GM19043 (cell line): ENCODE measurements at regions not wholly inside any gene's neighbourhood (a gene's known extent, or its start where the extent isn't known, plus 50 kb on each side); places are given as distances from the start of the nearest gene placed in this dataset.
"Not testable (repeated sequence)": the region's sequence is repeated elsewhere in the genome, so short reads cannot be mapped to it uniquely, and the experiment has no call there.

Experiments
- ATAC-seq: cut with Tn5 transposase; IDR thresholded peaks from one replicate; pipeline ENCODE4 v1.9.1; 2021; ENCODE audit warnings: low read depth; ENCODE audit not compliant: unreplicated experiment

- no peak for ATAC-seq
Measured at GRCh38 chr9:97772145-97772544, 75.0 kb upstream of the XPA start.

- no peak for ATAC-seq
Measured at GRCh38 chr9:97773091-97773490, 76.0 kb upstream of the XPA start.

- ATAC-seq, result no peak
Measured at GRCh38 chr9:97773723-97774122, 76.6 kb upstream of the XPA start.

- no peak for ATAC-seq
Measured at GRCh38 chr9:97774673-97775072, 77.5 kb upstream of the XPA start.

- not testable (repeated sequence) for ATAC-seq
Measured at GRCh38 chr9:97778740-97779139, 74.3 kb upstream of the FOXE1 start.

- no peak for ATAC-seq
Measured at GRCh38 chr9:97779608-97780007, 73.4 kb upstream of the FOXE1 start.

GRCh38 chr9:97781902-97782301, 71.1 kb upstream of the FOXE1 start:
- ATAC-seq, result no peak

- ATAC-seq, result no peak
Measured at GRCh38 chr9:97786341-97786740, 66.7 kb upstream of the FOXE1 start.

GRCh38 chr9:97787551-97787950, 65.5 kb upstream of the FOXE1 start:
- no peak for ATAC-seq

GRCh38 chr9:97788763-97789663, 64.0 kb upstream of the FOXE1 start:
- ATAC-seq, result no peak

- no peak for ATAC-seq
Measured at GRCh38 chr9:97790542-97790941, 62.5 kb upstream of the FOXE1 start.

GRCh38 chr9:97791542-97791941, 61.5 kb upstream of the FOXE1 start:
- no peak for ATAC-seq

GRCh38 chr9:97793067-97793466, 60.0 kb upstream of the FOXE1 start:
- ATAC-seq, result no peak

GRCh38 chr9:97794666-97795065, 58.4 kb upstream of the FOXE1 start:
- no peak for ATAC-seq

- not testable (repeated sequence) for ATAC-seq
Measured at GRCh38 chr9:97796176-97796575, 56.9 kb upstream of the FOXE1 start.

GRCh38 chr9:97801180-97801579, 51.8 kb upstream of the FOXE1 start:
- no peak for ATAC-seq

GRCh38 chr9:97802276-97802675, 50.8 kb upstream of the FOXE1 start:
- no peak for ATAC-seq

- ATAC-seq, result peak; percentile 95
Measured at GRCh38 chr9:97803167-97804058, 49.6 kb upstream of the FOXE1 start.
